Epithelial cell of esophagus (primary cell): ENCODE measurements at regions not wholly inside any gene's neighbourhood (a gene's known extent, or its start where the extent isn't known, plus 50 kb on each side); places are given as distances from the start of the nearest gene placed in this dataset.

Experiments used
- DNase-seq: peaks from one replicate; pipeline ENCODE4 v3.0.0; 2010; ENCODE audit warnings: low read depth
- H3K4me3 ChIP-seq: 2 replicates; pipeline ENCODE4 v1.5.1; 2011; ENCODE audit warnings: mild to moderate bottlenecking, low read length, control low read depth
- TF ChIP-seq, protein P1 (sequence below): IDR thresholded peaks from 2 replicates; pipeline ENCODE4 v1.5.1; 2011; ENCODE audit warnings: low read depth, mild to moderate bottlenecking, low read length, control low read depth, inconsistent platforms; ENCODE audit not compliant: insufficient read depth; ENCODE audit errors: missing control alignments

- H3K4me3 ChIP-seq, result no peak overlapping the region
- no peak for DNase-seq
- TF ChIP-seq, protein P1, sequence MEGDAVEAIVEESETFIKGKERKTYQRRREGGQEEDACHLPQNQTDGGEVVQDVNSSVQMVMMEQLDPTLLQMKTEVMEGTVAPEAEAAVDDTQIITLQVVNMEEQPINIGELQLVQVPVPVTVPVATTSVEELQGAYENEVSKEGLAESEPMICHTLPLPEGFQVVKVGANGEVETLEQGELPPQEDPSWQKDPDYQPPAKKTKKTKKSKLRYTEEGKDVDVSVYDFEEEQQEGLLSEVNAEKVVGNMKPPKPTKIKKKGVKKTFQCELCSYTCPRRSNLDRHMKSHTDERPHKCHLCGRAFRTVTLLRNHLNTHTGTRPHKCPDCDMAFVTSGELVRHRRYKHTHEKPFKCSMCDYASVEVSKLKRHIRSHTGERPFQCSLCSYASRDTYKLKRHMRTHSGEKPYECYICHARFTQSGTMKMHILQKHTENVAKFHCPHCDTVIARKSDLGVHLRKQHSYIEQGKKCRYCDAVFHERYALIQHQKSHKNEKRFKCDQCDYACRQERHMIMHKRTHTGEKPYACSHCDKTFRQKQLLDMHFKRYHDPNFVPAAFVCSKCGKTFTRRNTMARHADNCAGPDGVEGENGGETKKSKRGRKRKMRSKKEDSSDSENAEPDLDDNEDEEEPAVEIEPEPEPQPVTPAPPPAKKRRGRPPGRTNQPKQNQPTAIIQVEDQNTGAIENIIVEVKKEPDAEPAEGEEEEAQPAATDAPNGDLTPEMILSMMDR, result no peak
These were observed 121.1 kb upstream of the TMCO5A start for GRCh38 chr15:37813306-37813705.

GRCh38 chr15:37814847-37815515, 119.5 kb upstream of the TMCO5A start:
- no peak overlapping the region for H3K4me3 ChIP-seq
- TF ChIP-seq, protein P1, result no peak
- DNase-seq, result no peak

- no peak for DNase-seq
- H3K4me3 ChIP-seq, result no peak overlapping the region
These were observed 116.2 kb upstream of the TMCO5A start for GRCh38 chr15:37818152-37818677.

GRCh38 chr15:37819191-37819590, 115.2 kb upstream of the TMCO5A start:
- TF ChIP-seq, protein P1, result no peak
- no peak overlapping the region for H3K4me3 ChIP-seq
- DNase-seq, result peak; percentile 7

More at GRCh38 chr15:37818152-37818677, 116.2 kb upstream of the TMCO5A start:
- TF ChIP-seq, protein P1, result no peak

- TF ChIP-seq, protein P1, result no peak
- H3K4me3 ChIP-seq, result no peak overlapping the region
- DNase-seq, result no peak
These were observed 113.9 kb upstream of the TMCO5A start for GRCh38 chr15:37820380-37821128.

DNA sequence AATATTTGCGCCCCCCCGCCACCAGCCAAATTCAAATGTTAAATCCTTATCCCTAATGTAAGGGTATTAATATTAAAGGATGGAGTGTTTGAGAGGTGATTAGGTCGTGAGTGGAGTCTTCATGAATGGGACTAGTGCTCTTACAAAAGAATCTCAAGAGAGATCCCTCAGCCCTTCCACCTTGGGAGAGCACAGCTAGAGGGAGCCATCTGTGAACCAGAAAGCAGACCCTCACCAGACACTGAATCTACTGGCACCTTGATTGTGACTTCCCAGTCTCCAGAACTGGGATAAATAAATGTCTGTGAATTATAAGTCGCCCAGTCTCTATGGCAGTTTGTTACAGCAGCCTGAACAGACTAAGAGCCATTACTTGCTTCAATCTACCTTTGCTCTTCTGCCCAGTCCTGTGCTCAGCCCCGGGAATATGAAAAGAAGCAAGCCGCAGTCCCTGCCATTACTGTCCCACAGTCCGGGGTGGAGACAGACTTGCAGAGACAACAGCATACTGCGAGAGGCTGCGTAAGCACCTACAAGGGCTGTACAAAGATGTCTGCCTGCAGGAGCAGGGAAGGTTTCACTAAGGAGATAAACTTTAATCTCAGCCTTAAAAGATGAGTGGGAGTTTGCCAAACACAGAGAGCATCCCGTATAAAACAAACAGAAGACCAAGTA, 110.7 kb upstream of the TMCO5A start:
- TF ChIP-seq, protein P1, result no peak
- H3K4me3 ChIP-seq, result no peak overlapping the region

More for the DNA sequence above, 110.7 kb upstream of the TMCO5A start:
- no peak for DNase-seq
